ENCODE measurements at regions not wholly inside any gene's neighbourhood (a gene's known extent, or its start where the extent isn't known, plus 50 kb on each side); places are given as distances from the start of the nearest gene placed in this dataset.

DNA sequence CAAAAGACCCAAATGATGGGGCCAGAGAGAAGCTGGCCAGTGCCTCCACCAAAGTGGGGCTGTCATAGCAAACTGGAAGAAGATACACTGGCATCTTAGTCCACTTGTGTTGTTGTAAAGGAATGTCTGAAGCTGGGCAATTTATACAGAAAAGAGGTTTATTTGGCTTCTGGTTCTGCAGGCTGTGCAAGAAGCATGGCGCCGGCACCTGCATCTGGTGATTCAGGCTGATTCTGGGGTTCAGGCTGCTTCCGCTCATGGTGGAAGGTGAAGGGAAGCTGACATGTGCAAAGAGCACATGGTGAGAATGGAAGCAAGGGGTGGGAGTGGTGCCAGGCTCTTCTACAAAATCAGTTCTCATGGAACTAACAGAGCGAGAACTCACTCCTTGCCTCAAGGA is 135.9 kb upstream of the TWIST2 start:
- POLR2A ChIA-PET: no interaction called here
- H3K4me3 ChIP-seq: no peak overlapping the region
- DNase-seq (ENCODE audit: low read depth in 1 of 2, low spot score in 1 of 2) (no peak), FAIRE-seq (no peak), ATAC-seq (no peak)
- H3K4me1 ChIP-seq: no peaks in the 10 kb centered on the region
- CTCF ChIA-PET: no interaction called here
- H3K9me3 ChIP-seq: no peaks in the 10 kb centered on the region
- no peak overlapping the region for H3K27ac ChIP-seq
- no peak for TF ChIP-seq ELK1 (IDR thresholded peaks at IDR 0.05; ENCODE audit: low read depth, low read length)
- no peak for TF ChIP-seq NFE2L2 (conservative IDR thresholded peaks at IDR 0.05; ENCODE audit: low read length)
- TF ChIP-seq EHMT2 (IDR thresholded peaks at IDR 0.05; ENCODE audit: low read depth): no peak
- no peak for TF ChIP-seq RNF2 (IDR thresholded peaks at IDR 0.05; ENCODE audit: borderline replicate concordance, low read depth)
- no peak for TF ChIP-seq ZNF302 (CRISPR knock-in tag; IDR thresholded peaks at IDR 0.05)
- TF ChIP-seq, protein P1, sequence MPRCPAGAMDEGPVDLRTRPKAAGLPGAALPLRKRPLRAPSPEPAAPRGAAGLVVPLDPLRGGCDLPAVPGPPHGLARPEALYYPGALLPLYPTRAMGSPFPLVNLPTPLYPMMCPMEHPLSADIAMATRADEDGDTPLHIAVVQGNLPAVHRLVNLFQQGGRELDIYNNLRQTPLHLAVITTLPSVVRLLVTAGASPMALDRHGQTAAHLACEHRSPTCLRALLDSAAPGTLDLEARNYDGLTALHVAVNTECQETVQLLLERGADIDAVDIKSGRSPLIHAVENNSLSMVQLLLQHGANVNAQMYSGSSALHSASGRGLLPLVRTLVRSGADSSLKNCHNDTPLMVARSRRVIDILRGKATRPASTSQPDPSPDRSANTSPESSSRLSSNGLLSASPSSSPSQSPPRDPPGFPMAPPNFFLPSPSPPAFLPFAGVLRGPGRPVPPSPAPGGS (IDR thresholded peaks at IDR 0.05): no peak
- no peak for TF ChIP-seq HOXA7 (CRISPR knock-in tag; IDR thresholded peaks at IDR 0.05)
- TF ChIP-seq ESRRA (IDR thresholded peaks at IDR 0.05; ENCODE audit: borderline replicate concordance, low read length): no peak
- no peak for TF ChIP-seq ZSCAN20 (CRISPR knock-in tag; IDR thresholded peaks at IDR 0.05)
- TF ChIP-seq NR3C1 (IDR thresholded peaks at IDR 0.05): no peak
- no peak for TF ChIP-seq KDM1A (IDR thresholded peaks at IDR 0.05; ENCODE audit: low read depth)
- H3K4me2 ChIP-seq: no peak overlapping the region
- WGBS (ENCODE audit: missing lambda C conversion rate): 83% methylated on average over 4 of the region's 4 CpGs

- ChIA-PET CTCF (no interaction called here), POLR2A (no interaction called here)
- ATAC-seq (no peak), DNase-seq (ENCODE audit: low read depth in 1 of 2, low spot score in 1 of 2) (no peak), FAIRE-seq (no peak)
- 68% methylated on average over 6 of the region's 6 CpGs for WGBS (ENCODE audit: missing lambda C conversion rate)
- no peaks in the 10 kb centered on the region for H3K4me1 ChIP-seq
- H3K27ac ChIP-seq: no peak overlapping the region
- no peak overlapping the region for H3K4me2 ChIP-seq
- TF ChIP-seq TFCP2L1 (CRISPR knock-in tag; IDR thresholded peaks at IDR 0.05) (no peak), MAFK (IDR thresholded peaks at IDR 0.05; ENCODE audit: partially characterized antibody) (no peak), POLR2A (IDR thresholded peaks at IDR 0.05; ENCODE audit: low read length) (no peak), ZFP36 (IDR thresholded peaks at IDR 0.05; ENCODE audit: borderline replicate concordance, partially characterized antibody) (no peak), RCOR1 (IDR thresholded peaks at IDR 0.05; ENCODE audit: low read depth, low read length) (no peak), BHLHE40 (IDR thresholded peaks at IDR 0.05; ENCODE audit: low read depth, low read length) (no peak), CBX2 (IDR thresholded peaks at IDR 0.05; ENCODE audit: borderline replicate concordance, low read depth) (no peak), ELK1 (IDR thresholded peaks at IDR 0.05; ENCODE audit: low read depth, low read length) (no peak), HOXB13 (CRISPR knock-in tag; IDR thresholded peaks at IDR 0.05; ENCODE audit: low read depth) (no peak), NPAS2 (CRISPR knock-in tag; IDR thresholded peaks at IDR 0.05; ENCODE audit: borderline replicate concordance) (no peak), FOXS1 (CRISPR knock-in tag; IDR thresholded peaks at IDR 0.05) (no peak)
- TF ChIP-seq, protein P2, sequence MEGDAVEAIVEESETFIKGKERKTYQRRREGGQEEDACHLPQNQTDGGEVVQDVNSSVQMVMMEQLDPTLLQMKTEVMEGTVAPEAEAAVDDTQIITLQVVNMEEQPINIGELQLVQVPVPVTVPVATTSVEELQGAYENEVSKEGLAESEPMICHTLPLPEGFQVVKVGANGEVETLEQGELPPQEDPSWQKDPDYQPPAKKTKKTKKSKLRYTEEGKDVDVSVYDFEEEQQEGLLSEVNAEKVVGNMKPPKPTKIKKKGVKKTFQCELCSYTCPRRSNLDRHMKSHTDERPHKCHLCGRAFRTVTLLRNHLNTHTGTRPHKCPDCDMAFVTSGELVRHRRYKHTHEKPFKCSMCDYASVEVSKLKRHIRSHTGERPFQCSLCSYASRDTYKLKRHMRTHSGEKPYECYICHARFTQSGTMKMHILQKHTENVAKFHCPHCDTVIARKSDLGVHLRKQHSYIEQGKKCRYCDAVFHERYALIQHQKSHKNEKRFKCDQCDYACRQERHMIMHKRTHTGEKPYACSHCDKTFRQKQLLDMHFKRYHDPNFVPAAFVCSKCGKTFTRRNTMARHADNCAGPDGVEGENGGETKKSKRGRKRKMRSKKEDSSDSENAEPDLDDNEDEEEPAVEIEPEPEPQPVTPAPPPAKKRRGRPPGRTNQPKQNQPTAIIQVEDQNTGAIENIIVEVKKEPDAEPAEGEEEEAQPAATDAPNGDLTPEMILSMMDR (IDR thresholded peaks at IDR 0.05): no peak
- no peak overlapping the region for H3K4me3 ChIP-seq
- no peaks in the 10 kb centered on the region for H3K9me3 ChIP-seq
Measured at GRCh38 chr2:238713198-238713826, 134.6 kb upstream of the TWIST2 start.

Measured in A549 (cell line).